ENCODE measurements at regions not wholly inside any gene's neighbourhood (a gene's known extent, or its start where the extent isn't known, plus 50 kb on each side); places are given as distances from the start of the nearest gene placed in this dataset.

DNA sequence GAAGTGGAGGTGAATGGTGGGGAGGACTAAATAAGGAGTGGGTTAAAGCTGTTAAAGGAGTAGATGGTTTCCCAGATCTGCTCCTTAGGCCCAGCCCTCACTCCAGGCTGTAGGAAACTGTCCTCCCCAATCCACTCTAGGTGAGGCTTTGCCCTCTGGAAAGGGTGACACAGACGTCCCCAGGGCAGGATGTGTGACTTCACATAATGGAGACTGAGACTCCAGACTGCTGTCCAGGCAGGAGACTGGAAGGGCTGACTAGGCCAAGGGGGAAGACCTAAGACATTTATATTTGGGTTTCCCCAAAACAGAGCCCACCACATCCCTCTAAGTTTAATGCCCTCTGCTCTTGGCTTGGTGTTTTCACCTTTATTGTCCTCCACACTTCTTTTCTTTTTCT is 488.5 kb downstream of the SHQ1 start:
- intact Hi-C loops (cut with DNase I), result no loop called here
- Histone ChIP-seq H3K9me3 (no peaks in the 10 kb centered on the region), H3K4me3 (no peak overlapping the region), H3K4me1 (no peaks in the 10 kb centered on the region), H3K36me3 (no peaks in the 10 kb centered on the region), H3K27ac (no peak overlapping the region), H3K27me3 (ENCODE audit: low read depth) (no peaks in the 10 kb centered on the region)
- ATAC-seq (no peak), DNase-seq (no peak)
- TF ChIP-seq, protein P1, sequence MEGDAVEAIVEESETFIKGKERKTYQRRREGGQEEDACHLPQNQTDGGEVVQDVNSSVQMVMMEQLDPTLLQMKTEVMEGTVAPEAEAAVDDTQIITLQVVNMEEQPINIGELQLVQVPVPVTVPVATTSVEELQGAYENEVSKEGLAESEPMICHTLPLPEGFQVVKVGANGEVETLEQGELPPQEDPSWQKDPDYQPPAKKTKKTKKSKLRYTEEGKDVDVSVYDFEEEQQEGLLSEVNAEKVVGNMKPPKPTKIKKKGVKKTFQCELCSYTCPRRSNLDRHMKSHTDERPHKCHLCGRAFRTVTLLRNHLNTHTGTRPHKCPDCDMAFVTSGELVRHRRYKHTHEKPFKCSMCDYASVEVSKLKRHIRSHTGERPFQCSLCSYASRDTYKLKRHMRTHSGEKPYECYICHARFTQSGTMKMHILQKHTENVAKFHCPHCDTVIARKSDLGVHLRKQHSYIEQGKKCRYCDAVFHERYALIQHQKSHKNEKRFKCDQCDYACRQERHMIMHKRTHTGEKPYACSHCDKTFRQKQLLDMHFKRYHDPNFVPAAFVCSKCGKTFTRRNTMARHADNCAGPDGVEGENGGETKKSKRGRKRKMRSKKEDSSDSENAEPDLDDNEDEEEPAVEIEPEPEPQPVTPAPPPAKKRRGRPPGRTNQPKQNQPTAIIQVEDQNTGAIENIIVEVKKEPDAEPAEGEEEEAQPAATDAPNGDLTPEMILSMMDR (IDR thresholded peaks at IDR 0.05), result no peak

DNA sequence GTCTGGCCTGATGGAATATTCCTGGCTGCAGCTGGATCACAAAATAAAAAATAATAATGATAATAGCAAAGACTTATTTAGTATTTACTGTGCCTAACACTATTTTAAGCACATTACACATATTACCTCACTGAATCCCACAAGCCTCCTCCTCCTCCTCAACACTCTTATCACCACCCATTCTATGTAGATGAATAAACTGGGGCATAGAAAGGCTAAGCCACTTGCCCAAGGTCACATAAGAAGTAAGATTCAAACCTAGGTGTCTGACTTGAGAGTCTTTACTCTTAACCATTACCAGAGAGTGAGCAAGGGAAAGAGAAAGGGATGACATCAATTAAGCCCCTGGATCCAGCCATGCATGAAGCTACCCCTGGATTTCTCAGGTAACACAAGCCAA is 493.1 kb downstream of the SHQ1 start:
- ATAC-seq, result no peak
- TF ChIP-seq, protein P1 (IDR thresholded peaks at IDR 0.05), result no peak
- intact Hi-C loops (cut with DNase I), result no loop called here
- Histone ChIP-seq H3K36me3 (no peaks in the 10 kb centered on the region), H3K4me3 (no peak overlapping the region), H3K9me3 (no peaks in the 10 kb centered on the region), H3K4me1 (no peaks in the 10 kb centered on the region), H3K27me3 (ENCODE audit: low read depth) (no peaks in the 10 kb centered on the region), H3K27ac (no peak overlapping the region)
- DNase-seq, result no peak

DNA sequence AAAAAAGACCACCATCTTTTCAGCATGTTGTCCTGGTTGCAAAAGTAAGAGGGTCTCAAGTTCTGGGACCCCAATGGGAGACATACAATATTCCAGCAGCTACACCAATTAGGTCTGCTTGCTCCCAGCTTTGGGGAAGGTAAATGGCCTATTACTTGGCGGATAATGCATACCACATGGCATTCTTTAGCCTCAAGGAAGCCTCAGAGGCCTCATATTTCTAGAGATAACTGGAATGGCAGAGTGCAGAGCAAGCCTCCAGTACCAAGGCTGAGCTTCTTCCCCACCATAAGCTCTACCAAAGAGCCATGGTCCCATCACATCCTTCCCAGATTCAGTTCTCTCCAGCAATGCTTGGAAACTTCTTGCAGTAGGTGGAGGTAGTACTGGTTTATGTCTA is 493.8 kb downstream of the SHQ1 start:
- DNase-seq, result no peak
- TF ChIP-seq, protein P1 (IDR thresholded peaks at IDR 0.05), result no peak

DNA sequence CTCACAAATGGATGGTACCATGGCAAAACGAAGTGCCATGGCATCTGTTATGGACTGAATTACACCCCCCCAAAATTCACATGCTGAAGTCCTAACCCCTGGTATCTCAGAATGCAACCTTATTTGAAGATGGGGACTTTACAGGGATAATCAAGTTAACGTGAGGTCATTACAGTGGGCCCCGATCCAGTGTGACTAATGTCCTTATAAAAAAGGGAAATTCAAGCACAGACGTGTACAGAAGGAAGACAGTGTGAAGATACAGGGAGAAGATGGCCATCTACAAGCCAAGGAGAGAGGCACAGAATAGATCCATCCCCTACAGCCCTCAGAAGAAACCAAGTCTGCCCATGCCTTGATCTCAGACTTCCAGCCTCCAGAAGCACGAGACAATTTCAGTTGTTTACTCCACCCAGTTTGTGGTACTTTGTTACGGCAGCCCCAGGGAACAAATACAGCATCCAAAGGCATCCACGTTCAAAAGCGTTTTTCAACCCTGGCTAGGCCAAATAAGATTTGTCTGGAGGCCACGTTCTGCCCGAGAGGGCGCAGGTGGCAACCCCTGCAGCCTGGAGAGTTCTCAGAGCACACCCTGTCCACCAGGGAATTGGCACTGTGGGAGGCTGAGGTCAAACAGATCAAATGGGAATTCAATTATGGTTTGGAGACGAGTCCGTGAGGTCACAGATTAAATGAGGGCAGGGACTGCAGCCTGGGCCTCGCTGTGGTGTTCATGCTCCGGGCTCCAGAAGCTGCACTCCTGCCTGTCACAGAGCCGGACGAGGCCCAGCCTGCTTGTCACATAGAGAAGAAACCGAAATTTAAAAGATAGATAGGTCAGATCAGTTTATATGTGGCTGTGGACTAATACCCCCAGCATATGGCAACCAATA is 494.8 kb downstream of the SHQ1 start:
- ATAC-seq (no peak), DNase-seq (no peak)
- no peaks in the 10 kb centered on the region for H3K9me3 ChIP-seq
- H3K27ac ChIP-seq, result no peak overlapping the region
- H3K4me3 ChIP-seq, result no peak overlapping the region
- H3K4me1 ChIP-seq, result no peaks in the 10 kb centered on the region
- TF ChIP-seq, protein P1 (IDR thresholded peaks at IDR 0.05), result no peak
- intact Hi-C loops (cut with DNase I), result no loop called here
- H3K27me3 ChIP-seq (ENCODE audit: low read depth), result no peaks in the 10 kb centered on the region
- H3K36me3 ChIP-seq, result no peaks in the 10 kb centered on the region

More for the DNA sequence above, 493.8 kb downstream of the SHQ1 start:
- H3K36me3 ChIP-seq, result no peaks in the 10 kb centered on the region
- no peaks in the 10 kb centered on the region for H3K4me1 ChIP-seq
- H3K4me3 ChIP-seq, result no peak overlapping the region
- no peaks in the 10 kb centered on the region for H3K9me3 ChIP-seq
- H3K27ac ChIP-seq, result no peak overlapping the region
- intact Hi-C loops (cut with DNase I), result no loop called here
- ATAC-seq, result no peak
- H3K27me3 ChIP-seq (ENCODE audit: low read depth), result no peaks in the 10 kb centered on the region

DNA sequence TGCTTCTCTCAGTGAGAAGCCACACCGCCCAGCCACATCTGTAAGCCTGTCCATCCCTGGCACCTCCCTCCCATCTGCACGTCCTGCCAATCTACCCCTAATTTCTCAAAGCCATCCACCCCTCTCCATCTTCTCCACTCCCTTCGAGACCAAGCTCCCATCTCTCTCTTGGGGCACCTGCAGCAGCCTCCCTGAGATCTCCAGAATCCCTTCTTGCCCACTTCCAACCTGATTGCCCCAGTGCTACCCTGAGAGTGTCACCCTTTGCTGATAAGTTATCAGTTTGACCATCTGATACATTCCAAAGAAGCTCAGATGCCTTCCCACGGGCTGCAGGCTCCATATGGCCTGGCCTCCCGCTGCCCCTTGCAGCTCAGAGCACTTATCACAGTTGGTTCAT is 496.1 kb downstream of the SHQ1 start:
- no peak overlapping the region for H3K4me3 ChIP-seq
- no peaks in the 10 kb centered on the region for H3K27me3 ChIP-seq (ENCODE audit: low read depth)
- TF ChIP-seq, protein P1 (IDR thresholded peaks at IDR 0.05), result no peak
- no peaks in the 10 kb centered on the region for H3K9me3 ChIP-seq
- no peak overlapping the region for H3K27ac ChIP-seq
- H3K4me1 ChIP-seq, result peaks cover 11% of the 10 kb centered on the region
- intact Hi-C loops (cut with DNase I), result no loop called here
- ATAC-seq (no peak), DNase-seq (no peak)
- H3K36me3 ChIP-seq, result no peaks in the 10 kb centered on the region
